ENCODE measurements at regions not wholly inside any gene's neighbourhood (a gene's known extent, or its start where the extent isn't known, plus 50 kb on each side); places are given as distances from the start of the nearest gene placed in this dataset.
"Not testable (repeated sequence)": the region's sequence is repeated elsewhere in the genome, so short reads cannot be mapped to it uniquely, and the experiment has no call there.

- DNase-seq (ENCODE audit: low read depth): no peak
Observed at GRCh38 chr16:75996491-75996890, 270.2 kb upstream of the CPHXL start.

- DNase-seq (ENCODE audit: low read depth): no peak
Observed at GRCh38 chr16:75997606-75998005, 271.3 kb upstream of the CPHXL start.

- no peak for DNase-seq (ENCODE audit: low read depth)
Observed at GRCh38 chr16:76007645-76008044, 269.6 kb upstream of the CNTNAP4 start.

DNA sequence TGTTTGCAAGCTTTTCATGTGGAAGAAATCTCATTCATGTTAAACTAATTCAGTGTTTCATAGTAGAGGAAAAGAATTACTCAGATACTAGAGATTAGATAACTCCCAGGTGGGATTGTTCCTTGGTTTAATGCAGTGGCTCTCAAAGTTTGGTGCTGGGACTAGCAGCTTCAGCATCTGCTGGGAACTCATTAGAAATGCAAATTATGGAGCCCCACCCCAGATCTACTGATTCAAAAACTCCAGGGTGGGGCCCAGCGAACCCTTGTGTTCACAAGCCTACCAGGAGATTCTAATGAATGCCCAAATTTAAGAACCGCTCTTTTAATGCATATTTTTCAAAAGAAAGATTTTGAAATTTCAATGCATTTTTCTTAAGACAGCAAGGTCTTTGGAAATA, 253.4 kb upstream of the CNTNAP4 start:
- DNase-seq (ENCODE audit: low read depth): no peak

GRCh38 chr16:76035689-76036088, 241.5 kb upstream of the CNTNAP4 start:
- DNase-seq (ENCODE audit: low read depth): no peak

DNA sequence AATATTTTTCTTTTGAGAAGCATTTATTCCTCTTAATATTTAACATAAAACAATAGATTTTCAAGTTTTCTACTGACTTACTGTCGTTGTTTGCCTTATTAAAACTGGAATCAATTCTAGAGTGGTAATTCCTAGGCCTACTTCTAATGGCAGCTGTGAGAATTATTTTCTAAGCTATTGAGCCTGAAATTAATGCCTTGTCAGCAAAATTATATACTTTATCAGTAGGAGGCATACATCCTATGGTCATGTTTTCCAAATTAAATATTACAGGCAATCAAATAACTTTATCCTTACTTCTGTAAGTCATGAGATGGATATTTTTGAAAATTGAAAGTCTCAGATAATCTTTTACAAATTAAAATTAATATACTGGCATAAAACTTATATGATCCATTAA, 239.1 kb upstream of the CNTNAP4 start:
- DNase-seq (ENCODE audit: low read depth): no peak

- no peak for DNase-seq (ENCODE audit: low read depth)
Observed at GRCh38 chr16:76052725-76053124, 224.5 kb upstream of the CNTNAP4 start.

GRCh38 chr16:76059186-76059585, 218.0 kb upstream of the CNTNAP4 start:
- no peak for DNase-seq (ENCODE audit: low read depth)

DNA sequence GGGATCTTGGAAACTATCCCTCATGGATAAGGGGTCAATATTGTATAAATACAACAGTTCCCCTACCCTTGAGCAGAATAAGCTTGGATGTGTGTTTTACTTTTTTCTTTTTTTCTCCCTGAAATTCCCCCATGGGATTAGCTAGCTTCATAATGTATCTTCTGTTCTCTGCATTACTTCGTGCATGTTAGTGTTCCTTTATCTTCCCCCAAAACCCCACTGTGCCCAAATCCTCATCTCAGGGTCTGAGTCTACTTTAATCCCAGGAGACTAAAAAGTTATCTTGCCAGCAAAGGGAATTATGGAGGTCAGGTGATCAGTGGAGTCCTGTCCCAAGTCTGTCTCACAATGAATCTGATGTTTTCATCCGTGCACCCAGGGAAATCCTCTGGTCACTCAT, 217.5 kb upstream of the CNTNAP4 start:
- no peak for DNase-seq (ENCODE audit: low read depth)

DNA sequence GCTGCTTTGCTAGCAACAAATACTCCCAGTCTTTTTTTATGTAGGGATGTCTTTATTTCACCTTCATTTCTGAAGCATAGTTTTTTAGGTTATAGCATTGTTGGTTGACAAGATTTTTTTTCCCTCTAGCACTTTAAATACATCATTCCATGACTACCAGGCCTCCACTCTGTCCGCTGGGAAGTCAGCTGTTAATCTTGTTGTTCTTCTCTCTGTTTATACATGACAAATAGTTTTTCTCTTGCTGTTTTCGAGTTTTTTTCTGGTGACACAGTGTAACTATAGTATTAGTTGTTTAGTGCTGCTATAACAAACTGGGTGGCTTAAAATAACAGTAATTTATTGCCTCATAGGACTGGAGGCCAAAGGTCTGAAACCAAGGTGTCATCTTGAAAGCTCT, 205.5 kb upstream of the CNTNAP4 start:
- no peak for DNase-seq (ENCODE audit: low read depth)

DNA sequence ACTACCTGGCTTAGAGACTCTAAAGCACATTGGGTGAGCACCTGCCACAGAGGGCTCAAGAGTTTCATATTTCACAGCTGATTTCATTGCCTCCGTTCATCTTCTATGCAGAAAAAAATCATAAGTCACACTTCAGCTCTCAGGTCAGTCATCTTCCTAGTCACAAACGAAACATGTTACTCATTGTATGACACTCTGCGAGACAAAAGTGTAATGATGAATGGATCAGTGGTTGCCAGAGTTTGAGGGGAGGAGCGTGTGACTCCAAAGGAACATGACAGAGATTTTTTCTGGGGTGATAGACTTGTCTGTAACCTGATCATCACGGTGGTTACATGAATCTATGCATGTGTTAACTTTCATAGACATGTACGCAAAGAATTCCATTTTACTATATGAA, 195.2 kb upstream of the CNTNAP4 start:
- DNase-seq (ENCODE audit: low read depth): no peak

DNA sequence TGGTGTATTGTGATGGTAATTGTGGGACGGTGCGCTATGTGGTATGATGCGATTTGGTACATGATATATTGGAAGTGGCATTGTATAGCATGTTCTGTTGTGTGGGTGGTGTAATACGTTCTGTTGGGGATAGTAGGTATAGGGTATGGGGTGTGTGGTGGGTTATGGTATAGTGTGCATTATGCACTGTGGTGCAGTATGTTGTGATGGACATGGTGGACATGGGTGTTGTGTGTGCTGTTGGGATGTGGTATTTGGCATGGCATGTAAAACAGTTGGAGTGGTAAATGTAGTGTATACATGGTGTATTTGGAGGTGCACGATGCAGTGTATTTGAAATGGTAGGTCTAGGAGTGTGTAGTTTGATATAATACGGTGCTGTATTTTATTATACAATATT, 170.6 kb upstream of the CNTNAP4 start:
- no peak for DNase-seq (ENCODE audit: low read depth)

- no peak for DNase-seq (ENCODE audit: low read depth)
Observed at GRCh38 chr16:76108460-76108859, 168.7 kb upstream of the CNTNAP4 start.

- no peak for DNase-seq (ENCODE audit: low read depth)
Observed at GRCh38 chr16:76114681-76115080, 162.5 kb upstream of the CNTNAP4 start.

- DNase-seq (ENCODE audit: low read depth): no peak
Observed at GRCh38 chr16:76118344-76118743, 158.9 kb upstream of the CNTNAP4 start.

DNA sequence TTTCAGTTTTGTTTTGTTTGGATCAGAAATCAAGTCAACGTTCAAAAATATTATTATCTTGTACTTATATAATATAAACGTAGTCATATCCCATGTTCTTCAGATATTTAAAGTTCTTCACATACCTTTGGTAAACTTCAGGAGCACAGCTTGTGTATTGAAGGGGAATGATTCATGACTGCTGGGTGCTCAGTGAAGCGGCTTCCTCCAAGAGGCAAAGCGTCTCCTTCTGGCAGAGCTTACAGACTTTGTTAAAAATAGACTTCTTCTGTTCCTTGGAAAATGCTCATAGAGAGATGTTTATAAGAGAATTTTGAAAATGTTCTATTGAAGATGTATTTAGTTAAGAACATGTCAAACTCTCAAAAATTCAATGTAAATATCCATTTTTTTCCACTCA, 155.6 kb upstream of the CNTNAP4 start:
- DNase-seq (ENCODE audit: low read depth): no peak

DNA sequence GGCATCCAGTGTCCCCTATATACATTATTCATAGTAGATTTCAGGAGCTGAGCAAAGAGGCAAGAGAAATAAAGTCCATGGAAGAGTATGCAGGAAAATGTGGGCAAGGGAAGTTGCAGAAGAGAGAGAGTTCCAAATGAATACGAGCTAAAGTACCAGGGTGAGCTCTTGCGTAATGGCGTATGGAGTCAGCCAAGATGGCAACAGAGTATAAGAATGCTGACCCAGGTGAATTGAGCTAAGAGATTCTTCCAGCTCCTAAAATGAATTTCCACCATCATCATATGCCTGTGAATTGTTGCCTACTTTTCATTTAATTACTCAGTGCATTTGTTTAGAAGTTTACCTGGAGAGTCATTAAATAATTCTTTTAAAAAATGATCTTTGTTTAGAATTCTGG, 153.2 kb upstream of the CNTNAP4 start:
- no peak for DNase-seq (ENCODE audit: low read depth)

- no peak for DNase-seq (ENCODE audit: low read depth)
Observed at GRCh38 chr16:76125871-76126270, 151.3 kb upstream of the CNTNAP4 start.

- DNase-seq (ENCODE audit: low read depth): not testable (repeated sequence)
Observed at GRCh38 chr16:76138056-76138455, 139.1 kb upstream of the CNTNAP4 start.

GRCh38 chr16:76157629-76158028, 119.6 kb upstream of the CNTNAP4 start:
- no peak for DNase-seq (ENCODE audit: low read depth)

DNA sequence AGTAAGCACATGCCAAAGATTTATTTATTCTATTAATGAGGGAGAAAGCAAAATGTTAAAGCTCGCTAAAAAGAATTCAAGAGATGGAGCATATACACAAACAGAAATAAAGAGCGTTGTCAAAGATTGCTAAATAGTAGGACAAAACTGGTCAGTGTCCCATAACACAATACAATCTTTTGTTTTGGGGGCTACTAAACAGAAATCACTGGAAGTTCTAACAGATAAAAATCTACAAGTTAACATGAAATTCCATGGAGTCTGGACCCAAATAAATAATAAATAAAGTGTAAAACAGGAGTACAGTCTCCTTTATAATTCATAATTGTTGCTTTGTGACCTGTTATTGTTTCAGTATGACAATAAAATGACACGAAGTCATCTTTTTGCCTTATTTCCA, 115.2 kb upstream of the CNTNAP4 start:
- DNase-seq (ENCODE audit: low read depth): no peak

GRCh38 chr16:76164970-76165558, 112.1 kb upstream of the CNTNAP4 start:
- no peak for DNase-seq (ENCODE audit: low read depth)

- DNase-seq (ENCODE audit: low read depth): no peak
Observed at GRCh38 chr16:76175718-76176117, 101.5 kb upstream of the CNTNAP4 start.

DNA sequence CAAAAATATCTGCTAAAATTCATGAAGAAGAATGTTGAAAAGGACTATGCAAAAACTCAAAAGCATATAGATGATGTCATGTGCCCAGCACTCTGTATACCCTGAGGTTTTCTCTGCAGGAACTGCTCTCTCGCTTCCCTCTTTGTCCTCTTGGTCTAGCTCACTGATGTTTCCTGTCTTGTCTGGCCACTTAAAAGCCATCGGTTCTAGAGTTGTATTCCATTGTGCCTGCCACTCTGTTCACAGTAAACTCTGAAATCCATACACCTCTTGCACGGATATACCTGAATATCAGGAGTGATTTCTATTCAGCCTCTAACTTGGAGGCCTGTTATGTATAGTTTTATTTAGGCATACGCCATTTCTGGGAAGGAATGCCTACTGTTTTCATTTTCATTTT, 101.0 kb upstream of the CNTNAP4 start:
- no peak for DNase-seq (ENCODE audit: low read depth)

DNA sequence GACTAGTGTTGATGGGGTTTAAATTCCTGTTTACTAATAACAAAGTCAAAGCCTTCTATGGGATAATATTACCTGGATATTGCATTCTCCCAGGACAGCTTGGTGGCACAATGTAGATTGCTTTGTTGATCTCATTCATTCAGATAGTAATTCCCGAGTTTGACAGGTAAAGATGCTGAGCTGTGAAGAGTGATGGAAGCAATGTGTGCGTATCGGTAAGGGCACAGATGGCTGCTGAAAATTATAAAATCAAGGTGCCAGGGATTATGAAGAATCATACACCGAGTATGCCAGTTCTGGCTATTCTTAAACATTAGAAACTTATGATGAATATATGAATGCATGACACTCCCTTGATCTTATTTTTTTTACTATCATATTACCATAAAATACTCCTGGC, 100.6 kb upstream of the CNTNAP4 start:
- DNase-seq (ENCODE audit: low read depth): no peak

Data from stromal cell of bone marrow (primary cell).